COLO668 (cell line): ENCODE measurements at regions not wholly inside any gene's neighbourhood (a gene's known extent, or its start where the extent isn't known, plus 50 kb on each side); places are given as distances from the start of the nearest gene placed in this dataset.

Experiments used
- DNase-seq: peaks from one replicate; lab custom pipeline; 2025; ENCODE audit not compliant: unreplicated experiment; lab: John Stamatoyannopoulos, UW

DNA sequence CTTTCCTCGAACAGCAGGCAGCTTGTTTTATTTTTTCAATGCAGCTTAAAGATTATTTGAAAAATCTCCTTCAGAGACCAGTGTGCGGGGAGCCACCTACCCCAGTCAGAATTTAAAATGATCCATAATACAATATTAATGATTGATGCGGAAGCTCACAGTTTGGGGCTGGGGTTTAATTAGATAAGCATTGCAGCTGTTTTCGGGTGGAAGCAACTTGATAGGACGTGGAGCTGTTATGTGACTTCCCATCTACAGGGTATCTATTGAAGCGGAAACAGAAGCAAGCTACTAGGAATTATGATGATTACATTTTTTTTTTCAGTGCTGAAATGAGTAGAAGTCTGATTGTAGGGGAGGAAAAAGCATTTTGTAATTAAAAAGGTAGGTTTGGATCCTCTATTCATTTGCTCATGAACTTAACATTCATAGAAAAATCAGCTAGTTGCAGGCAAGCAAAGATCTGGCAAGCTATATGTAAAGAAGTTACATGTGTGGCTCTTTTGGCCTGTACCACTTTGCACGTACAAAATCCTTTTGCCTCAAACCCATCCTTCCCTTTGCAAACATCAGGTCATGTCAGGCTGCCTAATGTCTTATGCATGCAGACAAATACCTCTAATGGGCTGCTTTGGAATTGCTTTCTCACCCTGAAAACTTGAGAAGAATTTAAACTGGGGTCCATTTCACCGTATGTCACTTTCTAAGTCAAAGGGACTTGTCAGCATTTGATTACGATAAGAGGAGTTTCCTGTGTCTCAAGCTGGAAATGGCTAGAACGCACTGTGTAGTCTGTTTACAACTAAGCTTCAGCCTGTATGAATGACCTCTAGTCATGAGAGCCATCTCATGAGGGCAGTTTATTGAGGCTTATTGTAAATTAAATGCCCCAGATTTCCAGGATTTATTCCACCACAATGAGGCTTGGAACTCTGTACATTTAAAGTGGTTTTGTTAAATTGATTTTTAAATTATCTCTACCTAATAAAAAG lies 267.1 kb upstream of the TMTC4 start:
- no peak for DNase-seq

DNA sequence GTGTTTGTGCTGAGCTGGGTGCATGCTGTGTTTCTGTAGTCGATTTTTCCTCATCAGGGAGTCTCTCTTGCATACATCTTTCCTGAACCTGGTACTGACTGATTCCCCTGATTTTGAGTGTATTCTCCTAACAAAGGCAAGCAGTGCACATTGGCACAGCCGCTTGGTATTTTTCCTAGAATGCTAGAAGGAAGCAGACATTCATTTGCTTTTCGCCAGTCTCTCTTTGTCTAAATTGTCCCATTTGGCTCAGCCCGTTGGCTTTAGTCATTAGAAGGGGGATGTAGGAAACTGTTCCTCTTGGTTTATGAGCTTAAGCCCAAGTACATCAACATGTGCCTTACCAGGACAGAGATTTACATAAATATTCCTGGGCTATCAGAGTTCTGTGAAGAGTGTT lies 266.1 kb upstream of the TMTC4 start:
- no peak for DNase-seq

DNA sequence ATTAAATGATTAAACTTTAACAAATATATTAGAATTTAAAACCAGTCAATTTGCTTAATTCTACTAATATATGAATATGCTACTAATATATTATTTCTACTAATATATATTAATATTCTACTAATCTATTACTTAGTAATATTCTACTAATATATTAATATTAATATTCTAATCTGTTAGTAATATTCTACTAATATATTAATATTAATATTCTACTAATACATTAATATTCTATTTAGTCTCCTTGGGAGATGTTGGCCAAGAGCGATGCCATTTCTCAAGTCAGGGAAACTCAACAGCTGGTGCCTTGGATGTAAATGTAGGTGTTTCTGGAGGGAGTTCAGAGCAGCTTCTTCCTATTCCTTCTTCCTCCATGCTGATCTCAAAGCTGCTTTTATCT lies 259.2 kb upstream of the TMTC4 start:
- no peak for DNase-seq

DNA sequence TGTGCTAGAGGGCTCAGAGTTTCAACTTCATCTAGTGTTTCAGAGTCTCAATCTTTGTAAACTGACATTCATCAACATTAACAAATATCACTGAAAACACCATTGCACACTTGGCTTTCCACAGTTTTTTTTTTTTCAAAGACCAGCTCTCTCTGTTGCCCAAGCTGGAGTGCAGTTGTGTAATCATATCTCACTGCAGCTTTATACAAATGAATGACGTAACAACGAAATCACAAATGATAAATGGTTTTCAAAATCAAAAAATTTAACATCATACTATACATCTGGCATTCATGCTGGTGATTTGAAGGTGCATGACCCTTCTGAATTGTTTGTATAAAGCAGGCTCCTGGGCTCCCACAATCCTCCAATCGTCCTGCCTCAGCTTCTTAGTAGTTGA lies 248.0 kb upstream of the TMTC4 start:
- DNase-seq = no peak

DNA sequence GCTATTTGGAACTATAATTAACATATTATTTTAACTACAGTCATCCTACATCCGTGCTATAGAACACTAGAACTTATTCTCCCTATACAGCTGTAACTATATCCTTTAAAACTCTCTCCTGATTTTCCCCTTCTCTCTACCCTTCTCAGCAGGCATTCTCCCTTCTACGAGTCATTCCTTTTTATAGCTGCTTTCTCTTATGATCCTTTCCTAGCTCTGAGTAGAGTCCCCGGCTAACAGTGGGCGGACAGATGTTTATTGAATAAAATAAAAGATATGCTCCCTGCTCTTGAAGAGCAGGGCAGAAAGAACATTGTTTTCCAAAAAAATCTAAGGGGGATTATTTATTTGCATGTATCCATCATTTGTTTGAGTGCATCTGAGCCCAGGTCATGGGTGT lies 246.5 kb upstream of the TMTC4 start:
- DNase-seq = no peak

DNA sequence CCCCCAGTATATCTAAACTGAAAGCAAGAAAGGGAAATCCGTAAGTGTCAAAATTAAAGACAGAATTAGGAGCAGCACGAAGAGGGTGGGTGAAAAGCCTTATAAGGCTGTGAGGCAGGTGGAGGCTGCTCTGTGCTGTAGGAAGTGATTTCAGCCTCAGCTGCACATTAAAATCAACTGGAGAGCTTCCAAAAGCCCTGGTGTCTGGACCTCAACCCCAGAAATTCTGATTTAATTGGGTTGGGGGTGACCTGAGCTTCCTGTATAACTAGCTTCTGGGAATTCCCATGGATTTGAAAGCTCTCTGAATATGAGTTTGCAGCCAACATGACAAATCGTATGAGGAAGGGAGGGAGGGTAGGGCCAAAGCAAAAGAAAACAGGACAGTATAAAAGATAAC lies 242.4 kb upstream of the TMTC4 start:
- DNase-seq = no peak

DNA sequence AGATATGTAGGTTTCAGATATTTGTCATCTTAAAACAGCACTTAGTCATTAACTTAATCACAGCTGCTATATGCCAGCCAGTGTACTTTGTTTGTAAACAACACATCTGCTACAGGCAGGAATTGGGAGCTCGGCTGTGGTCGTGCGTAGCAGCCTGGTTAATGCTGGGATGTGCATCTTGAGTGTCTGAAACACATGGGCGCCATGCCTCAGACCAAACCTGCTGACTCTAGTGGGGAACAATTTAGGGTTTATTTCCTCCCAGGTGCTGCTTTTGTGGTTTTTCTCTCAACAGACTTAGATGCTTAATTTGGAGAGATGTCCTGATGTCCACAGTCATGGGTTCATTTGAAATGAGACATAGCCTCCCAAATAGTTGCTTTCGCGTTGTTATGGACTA lies 238.5 kb upstream of the TMTC4 start:
- DNase-seq = no peak

DNA sequence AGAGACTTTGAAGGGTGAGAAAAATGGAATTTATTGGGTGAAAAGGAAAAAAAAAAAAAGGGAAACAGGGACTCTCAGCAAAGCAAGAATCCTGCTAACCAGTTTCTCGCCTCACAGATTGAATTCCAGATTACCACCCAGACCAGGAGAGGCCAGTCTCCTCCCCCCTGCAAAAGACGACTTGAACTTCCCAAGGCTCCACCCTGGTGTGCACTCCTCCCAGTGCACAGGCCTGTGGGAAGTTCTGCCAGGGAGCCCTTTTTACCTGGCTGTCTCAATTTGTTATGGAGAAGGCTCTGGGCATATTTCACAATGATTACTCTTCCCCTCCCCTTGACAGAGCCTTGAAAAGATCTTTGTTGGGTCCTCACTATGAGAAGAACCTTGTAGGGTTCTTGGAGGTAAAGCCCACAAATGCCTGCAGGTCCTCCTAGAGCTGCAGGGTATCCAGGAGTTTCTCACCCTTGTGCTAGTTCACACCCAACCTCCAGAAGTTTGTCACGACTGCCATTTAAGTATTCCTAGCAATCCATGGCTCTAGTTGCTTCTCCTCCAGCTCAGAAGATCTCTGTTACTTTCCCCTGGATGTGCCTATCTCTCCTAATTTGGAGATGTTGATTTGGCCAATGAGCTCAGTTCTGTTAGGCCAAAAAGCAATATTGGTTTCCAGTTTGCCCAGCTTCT lies 229.8 kb upstream of the TMTC4 start:
- DNase-seq = no peak

DNA sequence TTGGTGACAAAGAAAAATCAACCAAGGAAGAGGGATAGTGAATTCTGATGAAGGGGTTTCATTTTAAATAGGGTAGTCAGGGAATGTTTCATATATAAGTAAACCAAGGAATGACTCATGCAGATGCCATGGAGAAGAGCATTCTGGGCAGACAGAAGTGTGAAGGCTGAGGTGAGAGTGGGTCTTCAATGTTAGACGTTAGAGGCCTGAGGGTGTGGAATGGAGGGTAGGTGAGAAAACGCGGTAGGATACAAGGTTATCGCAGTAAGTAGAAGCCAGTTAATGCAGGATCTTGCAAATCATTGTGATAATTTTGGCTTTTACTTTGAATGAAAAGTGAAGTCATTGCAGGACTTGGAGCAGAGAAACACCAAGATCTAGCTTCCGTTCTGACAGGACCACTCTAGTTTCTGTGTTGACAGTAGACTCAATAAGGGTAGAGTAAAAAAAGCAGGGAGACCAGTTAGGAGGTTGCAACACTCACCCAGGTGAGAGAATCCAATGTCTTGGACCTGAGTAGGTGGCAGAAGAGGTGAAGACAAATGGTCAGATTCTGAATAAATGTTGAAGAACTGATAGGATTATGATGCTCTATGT lies 225.2 kb upstream of the TMTC4 start:
- DNase-seq = no peak

DNA sequence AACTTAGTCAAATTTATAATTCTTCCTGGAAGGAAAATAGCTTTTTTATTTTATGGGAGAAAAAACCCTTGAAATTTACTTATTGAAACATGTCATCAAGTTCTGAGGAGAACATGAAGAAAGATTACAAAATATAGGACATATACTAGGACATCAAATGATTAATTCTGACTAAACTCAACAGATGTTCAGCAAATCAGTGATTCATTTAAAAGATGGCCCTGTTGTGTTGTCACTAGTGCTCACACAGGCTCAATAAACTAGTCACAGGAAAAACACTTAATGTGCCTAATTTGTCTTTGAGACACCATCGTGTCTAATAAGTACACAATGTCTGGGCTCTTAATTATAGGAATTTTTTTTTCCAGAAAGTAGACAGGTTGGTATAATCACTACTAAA lies 223.8 kb upstream of the TMTC4 start:
- DNase-seq = no peak

DNA sequence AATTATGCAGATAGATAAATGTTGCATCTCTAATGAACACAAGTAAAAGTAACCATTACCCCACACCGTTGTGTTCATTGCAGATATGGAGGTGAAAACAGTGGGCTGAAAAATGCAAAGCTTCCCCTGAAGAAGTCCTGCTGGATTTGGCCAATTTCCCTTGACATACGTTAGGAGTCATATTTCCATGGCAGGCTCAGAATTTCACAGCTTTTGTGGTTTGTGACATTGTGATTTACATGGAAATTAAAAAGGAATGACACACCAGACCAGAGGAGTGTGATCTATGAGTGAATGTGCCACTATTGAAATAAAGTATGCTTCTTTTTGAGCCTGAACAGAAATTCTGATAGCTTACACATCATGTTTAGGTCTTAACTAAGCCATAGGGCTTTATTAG lies 221.1 kb upstream of the TMTC4 start:
- DNase-seq = no peak

DNA sequence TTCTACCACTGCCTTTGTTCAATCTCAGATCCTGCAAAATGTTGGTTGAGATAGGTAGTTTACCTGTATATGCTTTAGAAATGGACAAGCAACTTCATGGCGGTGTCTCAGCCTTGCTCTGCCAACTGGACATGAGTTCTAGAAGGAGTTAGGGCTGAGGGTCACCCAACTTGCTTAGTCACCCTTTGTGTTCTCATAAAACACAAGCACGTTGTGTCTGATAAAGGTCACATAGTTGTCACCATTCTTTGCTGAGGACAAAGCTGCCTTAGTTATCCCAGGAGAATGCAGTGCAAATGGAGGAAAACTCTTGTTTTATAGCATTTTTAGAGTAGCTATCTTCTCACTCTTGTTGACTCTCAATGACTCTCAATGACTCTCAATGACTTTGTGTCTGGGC lies 218.4 kb upstream of the TMTC4 start:
- DNase-seq = no peak

DNA sequence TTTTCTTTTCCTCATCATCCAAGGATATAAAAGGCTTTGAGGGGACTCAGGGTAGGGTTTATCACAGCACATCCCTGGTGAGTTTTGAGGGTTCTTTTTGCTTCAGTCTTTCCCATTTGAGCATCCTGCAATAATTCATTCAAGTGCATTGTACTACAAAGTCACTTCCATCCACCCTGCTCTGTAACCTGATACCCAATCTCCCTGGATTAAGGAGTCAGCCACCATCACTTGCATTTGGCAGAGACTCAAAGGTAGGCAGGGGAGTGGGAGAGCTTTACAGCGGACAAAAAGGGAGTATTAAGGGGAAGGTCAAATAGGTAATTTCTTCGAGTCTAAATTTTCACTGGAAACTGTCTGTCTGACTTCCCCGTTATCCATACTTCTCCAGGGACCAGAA lies 216.1 kb upstream of the TMTC4 start:
- no peak for DNase-seq

DNA sequence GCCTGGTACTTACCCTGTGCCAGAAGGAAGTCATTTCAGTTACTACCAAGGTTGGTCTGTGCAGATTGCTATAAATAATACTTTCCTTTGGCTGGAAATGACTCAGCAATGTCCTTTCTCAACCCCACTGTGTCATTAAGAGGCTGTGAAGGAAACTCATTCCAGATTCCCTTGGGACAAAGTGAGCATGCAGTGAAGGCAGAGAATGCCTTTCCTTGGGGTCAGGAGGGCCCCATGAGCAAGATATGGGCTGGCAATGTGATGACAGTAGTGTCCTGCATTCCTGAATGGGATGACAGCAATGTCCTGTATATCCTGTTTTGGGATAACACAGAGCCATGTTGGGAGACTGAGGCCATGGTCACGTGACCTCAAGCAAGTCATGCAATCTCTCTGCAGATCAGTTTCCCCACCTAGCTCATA lies 213.1 kb upstream of the TMTC4 start:
- no peak for DNase-seq

DNA sequence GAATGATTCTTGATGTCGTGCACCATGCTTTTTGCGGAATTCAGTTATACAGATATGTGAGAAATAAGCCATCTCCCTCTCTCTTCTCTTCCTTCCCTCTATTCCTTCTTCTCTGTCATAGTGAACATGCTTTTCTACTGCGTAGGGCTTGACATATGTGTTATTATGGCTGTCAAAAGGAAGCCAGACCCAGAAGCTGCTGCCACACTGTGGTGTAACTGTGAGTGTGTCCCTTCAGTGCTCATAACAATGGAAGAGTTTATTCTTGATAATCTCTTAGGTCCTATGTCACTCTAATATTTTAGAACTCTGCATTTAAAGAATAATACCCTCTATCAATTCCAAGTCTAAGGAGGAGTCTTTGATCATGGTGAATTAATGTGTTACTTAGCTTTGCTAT lies 208.9 kb upstream of the TMTC4 start:
- DNase-seq = no peak

DNA sequence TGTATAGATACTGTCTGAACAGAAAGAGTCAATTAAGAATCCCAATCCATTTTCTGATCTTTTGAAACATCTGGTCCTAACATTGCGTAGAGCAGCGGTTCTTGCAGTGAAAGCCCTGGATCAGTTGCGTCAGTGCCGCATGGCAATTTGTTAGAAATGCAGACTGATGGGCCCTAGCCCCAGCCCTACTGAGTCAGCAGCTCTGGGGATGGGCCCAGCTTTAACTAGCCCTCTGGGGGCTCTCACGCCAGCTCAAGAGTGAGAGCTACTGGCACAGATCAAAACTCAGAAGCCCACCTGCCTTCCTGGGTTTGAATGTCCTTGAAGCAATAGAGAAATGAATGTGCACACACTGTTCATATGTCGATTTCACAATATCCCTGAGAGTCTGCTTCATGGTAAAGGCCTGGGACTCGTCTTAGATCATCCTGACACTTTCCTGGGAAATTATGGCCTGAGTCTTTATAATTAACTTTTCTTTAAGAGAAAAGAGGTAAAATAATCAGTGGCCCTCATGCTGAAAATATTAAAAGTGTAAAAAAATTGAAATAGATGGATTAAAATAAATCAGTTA lies 206.8 kb upstream of the TMTC4 start:
- DNase-seq = no peak

DNA sequence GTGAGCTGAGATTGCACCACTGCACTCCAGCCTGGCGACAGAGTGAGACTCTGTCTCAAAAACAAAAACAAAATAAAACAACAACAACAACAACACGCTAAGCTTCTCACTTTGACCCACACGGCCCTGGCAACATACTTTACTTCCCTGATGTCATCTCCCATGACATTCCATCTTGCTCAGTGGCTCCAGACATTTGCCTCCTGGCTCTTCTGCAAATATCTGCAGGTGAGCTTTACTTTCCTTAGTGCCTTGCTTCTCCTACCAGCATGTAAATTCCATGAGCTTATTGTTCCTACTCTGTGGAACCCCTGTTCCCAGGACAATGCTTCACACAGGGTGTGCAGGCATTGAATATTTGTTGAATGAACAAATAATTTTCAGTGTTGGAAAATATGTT lies 205.6 kb upstream of the TMTC4 start:
- no peak for DNase-seq

DNA sequence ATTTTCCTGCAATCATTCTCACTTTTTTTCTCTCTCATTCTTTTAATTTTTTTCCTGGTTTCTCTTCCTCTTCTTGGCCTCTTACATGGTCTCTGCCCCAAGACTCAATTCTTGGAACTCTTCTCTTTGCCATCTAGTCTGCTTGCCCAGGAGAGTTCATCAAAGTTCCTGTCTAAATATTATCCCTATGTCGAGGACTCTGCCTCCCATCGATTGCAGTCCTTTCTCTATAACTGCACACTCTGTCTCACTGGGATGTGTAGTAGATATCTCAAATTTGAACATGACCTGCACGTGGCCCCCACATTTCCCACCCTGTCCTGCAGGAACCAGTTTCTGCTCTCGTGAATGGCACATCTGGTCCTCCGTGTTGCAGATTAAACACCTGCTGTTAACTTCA lies 204.7 kb upstream of the TMTC4 start:
- no peak for DNase-seq

DNA sequence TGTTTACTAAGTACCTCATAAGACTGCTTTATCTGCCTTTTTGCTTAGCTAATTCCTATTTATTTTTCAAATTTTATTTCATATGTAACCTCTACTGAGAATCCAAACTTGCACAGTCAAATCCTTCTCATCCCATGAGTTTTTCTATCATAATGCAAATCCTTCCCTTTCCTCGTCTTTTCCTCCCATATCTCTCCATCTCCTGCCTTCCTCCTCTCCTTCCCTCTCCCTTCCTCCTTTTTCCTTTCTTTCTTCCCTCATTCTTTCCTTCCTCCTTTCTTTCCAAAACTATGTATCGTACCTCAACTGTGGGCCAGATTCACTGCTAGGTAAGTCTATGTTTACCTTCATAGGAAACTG lies 201.4 kb upstream of the TMTC4 start:
- DNase-seq = no peak

DNA sequence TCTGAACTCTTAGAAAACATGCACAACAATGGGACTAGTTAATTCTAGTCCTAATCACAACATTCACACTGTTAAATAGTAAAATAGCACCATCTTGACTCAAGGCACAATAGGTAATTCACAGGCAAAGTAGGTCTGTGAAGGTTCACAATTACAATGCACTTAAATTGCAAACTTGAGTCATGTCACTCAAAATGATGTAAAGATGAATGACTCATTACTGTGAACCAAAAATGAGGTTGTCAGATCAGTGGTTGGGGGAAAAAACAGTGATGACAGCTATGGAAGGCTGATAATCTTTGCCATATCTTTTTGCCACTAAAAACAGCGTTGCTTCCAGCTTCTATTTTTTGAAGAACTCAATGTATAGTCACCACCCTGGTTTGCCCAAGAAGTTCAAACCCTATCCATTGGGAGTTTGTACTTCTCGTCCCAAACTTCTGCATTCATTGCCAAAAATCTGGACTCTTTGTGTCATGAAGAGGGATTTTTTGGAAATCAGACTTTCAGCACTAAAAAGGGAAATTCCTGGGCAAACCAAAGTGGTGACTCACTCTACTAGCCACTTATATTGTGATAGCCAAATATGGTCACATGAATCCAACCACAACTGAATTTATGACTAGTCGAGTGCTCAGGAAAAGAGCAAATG lies 200.9 kb upstream of the TMTC4 start:
- no peak for DNase-seq

DNA sequence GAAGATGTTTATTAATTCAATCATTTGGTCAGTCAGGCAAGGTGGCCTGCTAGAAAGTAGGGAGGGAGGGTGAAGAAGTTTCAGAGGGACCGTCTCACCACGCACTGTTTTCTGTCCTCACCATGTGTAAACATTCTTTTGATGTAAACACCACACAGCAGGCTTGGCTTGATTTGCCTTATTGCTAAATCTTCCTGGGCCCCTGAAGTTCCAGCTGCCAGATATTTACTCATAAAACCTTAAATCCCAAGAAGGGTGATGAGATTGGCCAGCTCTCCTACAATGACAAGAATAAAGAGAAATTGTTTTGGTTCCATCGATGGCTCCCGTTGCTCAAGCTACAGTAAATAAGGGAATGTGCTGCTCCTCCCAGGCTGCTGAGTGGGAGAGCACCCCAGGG lies 198.2 kb upstream of the TMTC4 start:
- no peak for DNase-seq
